Fibroblast of lung (primary cell): ENCODE measurements at regions not wholly inside any gene's neighbourhood (a gene's known extent, or its start where the extent isn't known, plus 50 kb on each side); places are given as distances from the start of the nearest gene placed in this dataset.

Experiments
- DNase-seq, 2 donors: peaks; one replicate each; pipeline versions ENCODE4 v3.0.0 to v3.0.0-alpha.2; 2010; ENCODE audit warnings: low read depth in 2 of 2
- H2AFZ ChIP-seq: 2 replicates; pipeline ENCODE4 v1.5.1; 2012; ENCODE audit warnings: low read length, control low read depth, inconsistent platforms
- H3K27ac ChIP-seq: 2 replicates; pipeline ENCODE4 v1.5.1; 2011; ENCODE audit warnings: low read length, control low read depth; ENCODE audit not compliant: insufficient read depth
- H3K27me3 ChIP-seq: 2 replicates; pipeline ENCODE4 v1.5.1; 2011; ENCODE audit warnings: mild to moderate bottlenecking, low read length; ENCODE audit not compliant: control insufficient read depth, insufficient read depth
- H3K36me3 ChIP-seq: 2 replicates; pipeline ENCODE4 v1.5.1; 2011; ENCODE audit warnings: low read length; ENCODE audit not compliant: control insufficient read depth, insufficient read depth
- H3K4me1 ChIP-seq: 2 replicates; pipeline ENCODE4 v1.5.1; 2011; ENCODE audit warnings: low read length; ENCODE audit not compliant: control insufficient read depth, insufficient read depth; ENCODE audit errors: extremely low read depth
- H3K4me2 ChIP-seq: 2 replicates; pipeline ENCODE4 v1.5.1; 2011; ENCODE audit warnings: low read length, control low read depth; ENCODE audit not compliant: insufficient read depth; ENCODE audit errors: extremely low read depth
- H3K4me3 ChIP-seq, 4 experiments: fragments of 200-600 bp in 1 of 4; sonication (generic) in 1 of 4; replicated peaks in 1 of 4; 2 replicates each; pipeline ENCODE4 v1.5.1; 2011 to 2016; ENCODE audit warnings: low read length in 4 of 4, low read depth in 3 of 4, mild to moderate bottlenecking in 3 of 4, control low read depth in 2 of 4, inconsistent platforms in 1 of 4, mixed read lengths in 1 of 4; ENCODE audit not compliant: insufficient read depth in 1 of 4; ENCODE audit errors: control extremely low read depth in 1 of 4
- H3K79me2 ChIP-seq: 2 replicates; pipeline ENCODE4 v1.5.1; 2012; ENCODE audit warnings: mild to moderate bottlenecking, low read length, inconsistent platforms; ENCODE audit not compliant: control insufficient read depth, insufficient read depth
- H3K9ac ChIP-seq: 2 replicates; pipeline ENCODE4 v1.5.1; 2011; ENCODE audit warnings: mild to moderate bottlenecking, low read length, control low read depth; ENCODE audit not compliant: insufficient read depth
- H3K9me3 ChIP-seq: 2 replicates; pipeline ENCODE4 v1.5.1; 2012; ENCODE audit warnings: low read depth, low read length; ENCODE audit not compliant: control insufficient read depth, insufficient read depth
- H4K20me1 ChIP-seq: 2 replicates; pipeline ENCODE4 v1.5.1; 2011; ENCODE audit warnings: low read length; ENCODE audit not compliant: control insufficient read depth, insufficient read depth; ENCODE audit errors: extremely low read depth
- EZH2 ChIP-seq: IDR thresholded peaks from 2 replicates; pipeline ENCODE4 v1.5.1; 2012; ENCODE audit warnings: low read length, control low read depth, mild to moderate bottlenecking; ENCODE audit errors: missing control alignments
- TF ChIP-seq, protein P1 (sequence below), 2 donors: IDR thresholded peaks in 1 of 2; conservative IDR thresholded peaks in 1 of 2; 1 replicate in 1 of 2; 2 replicates in 1 of 2; pipeline ENCODE4 v1.5.1; 2011 to 2012; ENCODE audit warnings: low read length in 2 of 2, control low read depth in 1 of 2, inconsistent platforms in 1 of 2, low read depth in 1 of 2, mild to moderate bottlenecking in 1 of 2

DNA sequence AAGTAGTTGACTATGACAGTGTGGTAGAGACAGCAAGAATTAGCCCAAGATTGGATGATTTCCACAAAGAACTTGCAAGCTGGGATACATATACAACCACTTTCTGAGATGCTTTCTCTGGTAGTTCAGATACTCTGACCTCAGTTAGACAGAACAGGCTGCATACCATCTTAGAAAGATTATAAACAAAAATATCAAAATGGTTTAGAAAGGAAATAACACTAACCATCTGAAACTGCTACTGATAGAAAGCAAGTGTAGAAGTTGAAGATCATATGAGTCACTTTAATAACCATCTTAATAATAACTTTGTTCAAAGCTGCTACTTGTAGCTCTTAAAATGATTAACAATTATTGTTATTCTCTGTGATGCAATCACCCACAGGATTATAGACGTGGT lies 255.4 kb upstream of the TTC29 start:
- TF ChIP-seq, protein P1, sequence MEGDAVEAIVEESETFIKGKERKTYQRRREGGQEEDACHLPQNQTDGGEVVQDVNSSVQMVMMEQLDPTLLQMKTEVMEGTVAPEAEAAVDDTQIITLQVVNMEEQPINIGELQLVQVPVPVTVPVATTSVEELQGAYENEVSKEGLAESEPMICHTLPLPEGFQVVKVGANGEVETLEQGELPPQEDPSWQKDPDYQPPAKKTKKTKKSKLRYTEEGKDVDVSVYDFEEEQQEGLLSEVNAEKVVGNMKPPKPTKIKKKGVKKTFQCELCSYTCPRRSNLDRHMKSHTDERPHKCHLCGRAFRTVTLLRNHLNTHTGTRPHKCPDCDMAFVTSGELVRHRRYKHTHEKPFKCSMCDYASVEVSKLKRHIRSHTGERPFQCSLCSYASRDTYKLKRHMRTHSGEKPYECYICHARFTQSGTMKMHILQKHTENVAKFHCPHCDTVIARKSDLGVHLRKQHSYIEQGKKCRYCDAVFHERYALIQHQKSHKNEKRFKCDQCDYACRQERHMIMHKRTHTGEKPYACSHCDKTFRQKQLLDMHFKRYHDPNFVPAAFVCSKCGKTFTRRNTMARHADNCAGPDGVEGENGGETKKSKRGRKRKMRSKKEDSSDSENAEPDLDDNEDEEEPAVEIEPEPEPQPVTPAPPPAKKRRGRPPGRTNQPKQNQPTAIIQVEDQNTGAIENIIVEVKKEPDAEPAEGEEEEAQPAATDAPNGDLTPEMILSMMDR (conservative IDR thresholded peaks at IDR 0.05 in 1 of 2, IDR thresholded peaks at IDR 0.05 in 1 of 2; ENCODE audit: low read depth in 1 of 2, low read length in 2 of 2), result no peak
- no peak for TF ChIP-seq EZH2
- Histone ChIP-seq H3K9ac (no peak overlapping the region), H3K27ac (no peak overlapping the region), H3K36me3 (no peaks in the 10 kb centered on the region), H4K20me1 (no peaks in the 10 kb centered on the region), H2AFZ (no peak overlapping the region), H3K4me3 (no peak overlapping the region), H3K4me2 (no peak overlapping the region), H3K4me1 (peaks cover 6% of the 10 kb centered on the region), H3K79me2 (no peaks in the 10 kb centered on the region), H3K9me3 (no peaks in the 10 kb centered on the region), H3K27me3 (no peaks in the 10 kb centered on the region)
- DNase-seq, result peak; percentile 6 to 79

DNA sequence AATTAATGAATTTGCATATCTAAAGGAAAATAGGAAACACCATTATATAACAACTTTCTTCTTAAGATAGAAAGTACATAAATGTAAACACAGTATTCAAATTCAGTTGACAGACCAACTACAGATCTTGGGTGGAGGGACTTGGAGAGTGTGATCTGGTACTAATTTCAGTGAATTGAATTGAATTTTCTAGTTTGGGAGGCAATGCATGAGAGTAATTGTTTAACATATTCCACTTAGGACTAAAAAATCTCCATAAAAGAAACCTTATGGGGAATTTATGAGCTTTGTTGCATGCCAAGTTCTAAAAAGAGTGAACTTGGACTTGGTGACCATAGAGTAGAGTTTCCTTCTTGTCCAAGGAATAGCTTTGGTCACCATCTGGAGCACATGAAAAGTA lies 261.1 kb upstream of the TTC29 start:
- no peak for DNase-seq
- H3K9ac ChIP-seq, result no peak overlapping the region

DNA sequence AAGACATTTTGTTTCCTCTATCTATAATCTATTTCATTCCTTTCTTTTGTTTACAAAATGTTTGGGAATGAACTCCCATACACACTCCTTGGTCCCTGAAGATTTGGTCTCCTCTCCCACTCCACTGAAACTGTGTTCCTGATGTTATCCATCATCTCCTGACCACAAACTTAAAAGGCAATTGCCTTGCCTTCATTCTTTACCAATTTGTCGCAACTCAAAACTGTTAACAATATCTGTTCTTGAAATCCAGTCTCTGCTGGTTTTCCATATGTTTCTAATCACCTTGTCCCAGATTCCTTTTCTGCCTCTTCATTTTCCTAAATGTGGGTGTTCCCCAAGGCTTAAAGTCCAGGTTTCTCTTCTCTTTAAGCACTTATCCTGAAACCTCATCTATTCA lies 262.2 kb upstream of the TTC29 start:
- Histone ChIP-seq H3K27me3 (no peaks in the 10 kb centered on the region), H3K9me3 (no peaks in the 10 kb centered on the region), H2AFZ (no peak overlapping the region), H3K4me3 (no peak overlapping the region), H3K36me3 (no peaks in the 10 kb centered on the region), H3K27ac (no peak overlapping the region), H3K9ac (no peak overlapping the region), H3K79me2 (no peaks in the 10 kb centered on the region), H3K4me2 (no peak overlapping the region), H4K20me1 (no peaks in the 10 kb centered on the region), H3K4me1 (no peaks in the 10 kb centered on the region)
- TF ChIP-seq, protein P1 (conservative IDR thresholded peaks at IDR 0.05 in 1 of 2, IDR thresholded peaks at IDR 0.05 in 1 of 2; ENCODE audit: low read depth in 1 of 2, low read length in 2 of 2), result no peak
- TF ChIP-seq EZH2, result no peak
- peak; percentile 12 to 13 for DNase-seq

More for the DNA sequence above, 261.1 kb upstream of the TTC29 start:
- TF ChIP-seq, protein P1 (conservative IDR thresholded peaks at IDR 0.05 in 1 of 2, IDR thresholded peaks at IDR 0.05 in 1 of 2; ENCODE audit: low read depth in 1 of 2, low read length in 2 of 2), result no peak
- TF ChIP-seq EZH2, result no peak
- no peak overlapping the region for H3K27ac ChIP-seq
- H3K36me3 ChIP-seq, result no peaks in the 10 kb centered on the region
- no peaks in the 10 kb centered on the region for H4K20me1 ChIP-seq
- no peak overlapping the region for H3K4me2 ChIP-seq
- H3K4me1 ChIP-seq, result no peaks in the 10 kb centered on the region
- no peak overlapping the region for H3K4me3 ChIP-seq
- no peaks in the 10 kb centered on the region for H3K27me3 ChIP-seq
- H3K79me2 ChIP-seq, result no peaks in the 10 kb centered on the region
- H3K9me3 ChIP-seq, result no peaks in the 10 kb centered on the region
- H2AFZ ChIP-seq, result no peak overlapping the region
